ENCODE measurements at regions not wholly inside any gene's neighbourhood (a gene's known extent, or its start where the extent isn't known, plus 50 kb on each side); places are given as distances from the start of the nearest gene placed in this dataset.

GRCh38 chr1:58975888-58976287, 192.0 kb upstream of the JUN start:
- DNase-seq (ENCODE audit: low spot score), result no peak

DNA sequence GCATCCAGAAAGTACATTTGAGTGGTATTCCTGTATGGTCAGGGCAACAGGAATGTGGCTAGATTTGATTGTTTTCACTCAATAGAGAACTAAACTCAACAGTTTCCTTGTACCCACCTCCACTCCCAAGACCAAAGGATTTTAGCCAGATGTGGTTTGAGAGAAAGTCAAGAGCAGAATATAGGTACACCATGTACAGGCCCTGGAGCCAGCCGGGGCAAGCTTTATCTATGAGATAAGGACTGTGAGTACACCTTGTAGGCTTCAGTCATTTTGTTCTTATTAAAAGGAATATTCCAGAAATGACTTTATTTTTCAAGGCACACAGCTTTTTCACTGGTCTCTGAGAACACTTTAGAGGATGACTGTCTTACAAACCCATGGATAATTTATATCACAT, 192.4 kb upstream of the JUN start:
- no peak for DNase-seq (ENCODE audit: low spot score)

- no peak for DNase-seq (ENCODE audit: low spot score)
Observed at GRCh38 chr1:58977598-58977997, 193.8 kb upstream of the JUN start.

GRCh38 chr1:58978096-58978495, 194.2 kb upstream of the JUN start:
- DNase-seq (ENCODE audit: low spot score), result no peak

DNA sequence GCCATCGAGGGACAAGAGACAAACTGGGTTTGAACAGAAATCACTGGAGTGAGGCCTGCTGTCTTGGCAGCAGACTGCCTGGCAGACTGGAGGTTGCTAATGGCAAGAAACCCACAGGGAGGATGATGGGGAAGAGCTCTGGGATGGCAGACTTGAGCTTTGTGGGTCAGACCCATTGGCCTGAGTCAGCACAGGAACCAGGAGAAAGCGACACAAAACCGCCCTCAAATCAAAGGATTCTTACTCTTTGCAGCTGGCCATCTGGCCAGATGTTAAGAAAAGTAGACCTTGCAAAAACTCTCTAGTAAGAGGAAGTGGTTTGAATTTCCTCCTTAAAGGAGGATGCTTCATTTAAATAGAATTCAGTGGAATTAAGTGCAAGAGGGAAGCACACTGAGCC, 195.2 kb upstream of the JUN start:
- DNase-seq (ENCODE audit: low spot score), result no peak

DNA sequence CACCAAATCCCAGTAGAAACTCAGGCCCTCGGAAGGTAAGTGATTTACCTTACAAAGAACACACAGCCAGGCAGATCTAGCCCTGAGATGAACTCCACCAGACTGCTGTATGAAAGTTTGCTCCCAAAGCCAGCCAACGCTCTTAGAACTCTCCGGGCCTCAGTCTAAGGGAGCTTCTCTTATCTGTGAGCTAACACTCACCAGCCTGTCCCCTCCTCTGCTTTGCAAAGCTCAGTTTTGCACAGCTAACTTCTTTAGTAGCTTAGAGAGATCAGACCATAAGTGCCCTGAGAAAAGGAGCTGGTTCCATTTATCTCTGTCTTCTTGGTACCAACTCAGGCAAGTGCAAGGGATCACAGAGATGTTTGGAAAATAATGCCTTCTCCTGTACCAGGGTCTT, 195.8 kb upstream of the JUN start:
- no peak for DNase-seq (ENCODE audit: low spot score)

- DNase-seq (ENCODE audit: low spot score), result no peak
Observed at GRCh38 chr1:58981392-58981791, 197.5 kb upstream of the JUN start.

DNA sequence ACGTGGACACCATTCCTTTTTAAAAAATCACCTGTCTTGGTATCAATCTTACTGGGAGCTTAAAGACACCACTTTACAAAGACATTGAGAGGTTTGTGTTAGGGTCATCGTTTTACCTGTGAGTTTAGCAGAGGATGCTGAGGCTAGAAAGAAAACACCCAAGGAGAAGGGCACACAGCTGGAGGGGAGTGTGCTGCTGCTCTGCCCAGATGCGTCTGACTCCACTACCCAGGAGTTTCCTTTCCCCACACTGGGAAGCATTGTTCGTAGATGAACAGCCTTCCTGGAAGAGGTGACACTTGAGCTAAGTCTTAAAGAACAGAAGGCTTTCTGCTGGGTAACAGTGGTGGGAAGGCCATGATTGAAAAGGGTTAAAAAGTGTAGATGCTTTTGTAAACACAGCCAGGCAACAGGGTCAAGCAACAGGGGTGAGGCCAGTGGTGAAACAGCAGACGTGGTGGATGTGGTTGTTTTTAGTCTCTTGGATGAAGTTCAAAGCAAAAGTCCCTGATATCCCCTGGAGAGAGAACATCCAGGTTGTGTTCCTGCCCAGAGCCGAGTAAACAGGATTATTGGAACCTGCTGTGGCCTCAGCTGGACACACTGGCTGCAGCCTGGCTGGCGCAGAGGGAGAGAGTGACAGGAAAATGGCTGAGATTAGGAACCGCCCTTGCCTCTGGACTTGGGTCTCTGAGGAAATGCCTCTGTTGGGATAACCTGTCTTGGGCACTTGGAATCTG, 198.6 kb upstream of the JUN start:
- DNase-seq (ENCODE audit: low spot score), result no peak

GRCh38 chr1:58983162-58983561, 199.3 kb upstream of the JUN start:
- no peak for DNase-seq (ENCODE audit: low spot score)

DNA sequence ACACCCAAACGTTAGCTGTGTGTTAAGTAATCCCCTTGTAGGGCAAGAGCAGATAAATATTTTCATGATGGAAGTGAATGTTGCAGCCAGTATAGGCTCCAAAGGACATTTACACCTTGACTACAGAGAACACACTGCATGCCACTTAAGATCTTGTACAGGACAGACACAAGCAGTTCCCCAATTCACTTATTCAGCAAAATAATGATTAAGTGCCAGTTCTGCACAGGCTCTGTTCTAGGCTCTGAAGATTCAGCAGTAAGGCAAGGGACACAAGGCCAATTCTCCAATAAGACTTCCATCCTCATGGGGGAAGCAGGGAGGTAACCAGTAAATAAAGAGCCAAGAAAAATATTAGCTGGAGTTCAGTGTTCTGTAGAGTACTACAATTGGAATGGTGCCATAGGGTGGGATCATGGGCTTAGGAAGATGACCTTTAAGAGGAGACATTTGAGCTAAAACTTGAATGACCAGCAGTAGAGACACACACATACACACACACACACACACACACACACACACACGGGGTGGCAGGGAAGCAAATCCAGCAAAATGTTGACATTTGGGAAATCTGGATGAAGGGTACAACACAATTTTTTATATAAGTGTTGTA, 199.9 kb upstream of the JUN start:
- DNase-seq (ENCODE audit: low spot score), result no peak

- no peak for DNase-seq (ENCODE audit: low spot score)
Observed at GRCh38 chr1:58986996-58987767, 203.3 kb upstream of the JUN start.

- no peak for DNase-seq (ENCODE audit: low spot score)
Observed at GRCh38 chr1:58988752-58989151, 204.9 kb upstream of the JUN start.

GRCh38 chr1:58989845-58990244, 206.0 kb upstream of the JUN start:
- DNase-seq (ENCODE audit: low spot score), result no peak

DNA sequence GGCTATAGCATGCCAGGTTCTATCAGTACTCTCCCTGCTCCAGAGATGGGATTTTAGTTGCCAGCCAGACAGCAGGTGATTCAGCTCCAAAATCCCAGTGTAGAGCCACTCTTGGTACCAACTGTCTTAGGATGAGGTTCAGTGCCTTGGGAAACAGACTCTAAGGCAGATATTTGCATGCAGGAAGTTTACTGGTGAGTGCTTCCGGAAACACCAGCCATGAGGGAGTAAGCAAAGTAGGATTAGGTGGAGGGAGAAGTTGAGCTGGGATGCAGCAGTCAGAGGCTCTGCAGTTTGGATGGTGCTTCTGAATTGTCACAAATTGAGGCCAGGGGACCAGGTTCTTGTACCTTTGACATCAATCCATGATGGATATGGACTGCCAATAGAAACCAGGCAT, 207.5 kb upstream of the JUN start:
- no peak for DNase-seq (ENCODE audit: low spot score)

- no peak for DNase-seq (ENCODE audit: low spot score)
Observed at GRCh38 chr1:58992643-58993042, 208.8 kb upstream of the JUN start.

DNA sequence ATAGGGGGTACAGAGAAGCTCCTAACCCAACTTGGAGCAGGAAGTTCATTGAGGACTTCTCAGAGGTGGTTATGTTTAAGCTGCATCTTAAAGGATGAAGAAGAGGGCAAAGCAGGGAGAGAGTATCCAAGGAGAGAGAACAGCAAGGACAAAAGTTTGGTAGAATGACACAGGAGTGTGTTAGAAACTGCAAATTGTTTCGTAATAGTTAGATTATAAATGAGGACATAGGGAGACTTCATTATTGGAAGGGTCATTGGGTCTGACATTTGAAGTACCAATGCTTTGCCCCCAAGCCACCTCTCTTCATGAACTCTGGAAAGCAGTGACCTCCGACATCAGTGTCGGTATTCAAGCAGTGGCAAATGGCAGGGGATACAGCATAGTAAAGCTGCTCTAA, 209.6 kb upstream of the JUN start:
- DNase-seq (ENCODE audit: low spot score), result no peak

DNA sequence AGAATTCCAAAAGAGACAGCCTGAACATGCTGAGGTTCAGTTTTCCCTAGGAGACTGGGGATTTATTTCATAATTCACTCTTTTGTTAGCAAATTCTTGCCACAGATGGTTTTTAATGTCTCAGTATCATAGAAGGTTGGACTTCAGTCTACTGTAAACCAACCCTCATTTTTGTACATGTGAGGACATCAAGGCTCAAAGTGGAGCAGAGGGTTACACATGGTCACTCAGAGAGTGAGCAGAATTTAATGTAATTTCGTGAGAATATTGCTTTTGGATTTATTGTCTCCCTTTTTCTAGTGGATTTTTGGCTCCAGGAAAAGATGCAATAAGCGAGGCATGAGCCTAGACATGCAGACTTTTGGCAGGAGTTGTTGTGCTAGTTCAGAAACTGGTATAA, 210.8 kb upstream of the JUN start:
- DNase-seq (ENCODE audit: low spot score), result no peak

GRCh38 chr1:58996341-58997059, 212.7 kb upstream of the JUN start:
- no peak for DNase-seq (ENCODE audit: low spot score)

- DNase-seq (ENCODE audit: low spot score), result no peak
Observed at GRCh38 chr1:58997060-58997411, 213.2 kb upstream of the JUN start.

DNA sequence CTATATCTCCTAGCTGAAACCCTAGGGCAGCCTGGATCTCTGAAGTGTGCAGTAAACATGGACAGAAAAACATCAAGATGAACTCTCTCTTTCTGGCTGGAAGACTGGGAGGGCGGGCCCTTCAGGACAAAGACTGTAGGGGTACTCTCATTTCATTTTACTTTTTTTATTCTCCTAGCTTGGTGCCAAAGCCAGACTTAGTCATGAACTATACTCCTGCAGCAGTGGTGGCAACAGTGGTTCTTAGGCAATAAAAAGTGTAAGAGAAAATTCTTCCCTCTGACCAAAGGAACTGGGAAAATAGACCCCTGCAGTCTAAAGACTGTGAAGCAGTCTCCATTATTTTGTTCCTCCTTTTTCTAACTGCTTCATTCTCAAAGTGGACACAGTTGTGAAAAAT, 213.8 kb upstream of the JUN start:
- DNase-seq (ENCODE audit: low spot score), result no peak

GRCh38 chr1:58999676-59000075, 215.8 kb upstream of the JUN start:
- DNase-seq (ENCODE audit: low spot score), result no peak

GRCh38 chr1:59004755-59005154, 220.9 kb upstream of the JUN start:
- no peak for DNase-seq (ENCODE audit: low spot score)

Measured in LoVo (cell line).